KOPT-K1 (cell line): ENCODE measurements at regions not wholly inside any gene's neighbourhood (a gene's known extent, or its start where the extent isn't known, plus 50 kb on each side); places are given as distances from the start of the nearest gene placed in this dataset.

Experiments used
- H3K27ac ChIP-seq: fragments of 200-600 bp; sonication (generic); 2 replicates; pipeline ENCODE4 v1.5.1; 2016; ENCODE audit warnings: antibody characterized with exemption, mild to moderate bottlenecking, low read depth, low read length; ENCODE audit not compliant: poor library complexity, severe bottlenecking
- H3K36me3 ChIP-seq: fragments of 200-600 bp; sonication (generic); 2 replicates; pipeline ENCODE4 v1.5.1; 2017; ENCODE audit warnings: antibody characterized with exemption, mild to moderate bottlenecking, low read length, moderate library complexity; ENCODE audit not compliant: insufficient read depth
- H3K9me3 ChIP-seq: fragments of 200-600 bp; sonication (generic); 2 replicates; pipeline ENCODE4 v1.5.1; 2017; ENCODE audit warnings: antibody characterized with exemption, low read length, mild to moderate bottlenecking; ENCODE audit not compliant: insufficient read depth, poor library complexity, severe bottlenecking

GRCh38 chr12:124463341-124463921 lies 104.0 kb downstream of the NCOR2 start:
- H3K9me3 ChIP-seq, result peaks cover 8% of the 10 kb centered on the region
- no peak overlapping the region for H3K27ac ChIP-seq
- peaks cover 73% of the 10 kb centered on the region for H3K36me3 ChIP-seq

DNA sequence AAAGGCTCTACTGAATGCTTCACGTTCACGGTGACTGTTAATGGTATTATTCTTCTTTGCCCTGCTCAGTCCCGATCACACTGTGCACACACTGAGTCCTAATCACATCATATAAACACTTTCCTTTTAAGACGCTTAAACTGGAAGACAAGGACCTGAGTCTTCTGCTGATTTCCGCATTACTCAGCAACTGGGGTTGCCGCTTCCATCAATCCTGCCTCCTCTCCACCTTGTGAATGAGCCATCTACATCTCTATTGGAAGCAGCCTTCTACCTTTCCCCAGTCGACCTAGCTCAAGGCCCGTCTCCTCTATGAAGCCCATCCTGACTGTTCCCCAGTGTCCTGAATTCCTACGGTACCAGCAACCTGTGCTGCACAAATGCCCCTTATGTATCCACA lies 104.7 kb downstream of the NCOR2 start:
- Histone ChIP-seq H3K9me3 (peaks cover 8% of the 10 kb centered on the region), H3K36me3 (peaks cover 77% of the 10 kb centered on the region), H3K27ac (no peak overlapping the region)

DNA sequence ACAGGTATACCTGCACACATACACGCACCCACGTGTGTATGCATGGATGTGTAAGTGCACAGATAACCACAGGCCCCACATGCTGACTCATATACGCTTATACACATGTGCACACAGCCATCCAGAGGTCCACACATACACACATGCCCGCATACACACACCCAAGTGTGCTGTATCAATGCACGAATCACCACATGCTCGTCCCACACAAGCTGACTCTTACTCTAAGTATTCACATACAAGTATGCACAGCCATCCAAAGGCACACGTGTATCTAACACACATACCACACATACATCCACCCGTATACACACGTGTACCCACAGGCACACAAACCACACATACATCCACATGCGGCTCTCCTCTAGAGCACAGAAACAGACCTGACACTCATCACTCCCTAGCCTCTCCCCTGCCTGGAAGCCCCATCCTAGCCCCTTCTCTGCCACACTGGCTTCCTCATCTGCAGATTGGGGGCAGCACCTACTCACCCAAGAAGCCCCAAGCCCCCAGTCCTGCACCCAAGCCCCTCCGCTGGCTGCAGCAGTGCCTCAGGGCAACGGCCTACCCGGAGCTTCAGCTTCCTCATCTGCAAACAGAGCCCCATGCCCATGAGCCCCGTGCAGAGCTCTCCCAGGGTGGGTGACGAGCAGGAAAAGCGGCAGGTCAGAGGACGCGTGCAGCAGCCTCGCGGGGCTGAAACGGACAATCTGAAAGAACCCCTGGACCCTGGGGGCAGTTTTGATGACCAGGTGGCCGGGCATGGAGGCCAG lies 105.4 kb downstream of the NCOR2 start:
- peaks cover 8% of the 10 kb centered on the region for H3K9me3 ChIP-seq
- H3K27ac ChIP-seq, result no peak overlapping the region
- H3K36me3 ChIP-seq, result peaks cover 77% of the 10 kb centered on the region

DNA sequence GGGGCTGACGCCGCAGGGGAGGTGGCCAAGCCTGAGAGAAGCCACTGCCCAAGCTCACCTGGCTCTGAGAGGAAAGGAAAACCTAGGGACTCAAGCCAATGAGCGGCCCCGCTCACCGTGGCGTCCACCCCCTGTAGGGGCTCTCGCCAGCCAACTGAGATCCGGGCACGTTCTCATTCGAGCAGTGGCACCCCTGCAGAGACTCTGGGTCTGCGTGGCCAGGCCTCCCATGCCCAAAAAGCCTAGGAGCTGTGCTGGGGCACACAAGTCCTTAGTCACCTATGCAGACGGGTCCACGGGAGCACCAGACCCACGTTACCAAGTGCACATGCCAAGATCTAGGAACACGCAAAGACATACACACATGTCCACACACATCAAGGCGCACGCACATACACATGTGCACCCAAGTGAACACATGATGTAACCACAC lies 106.2 kb downstream of the NCOR2 start:
- no peak overlapping the region for H3K27ac ChIP-seq
- peaks cover 79% of the 10 kb centered on the region for H3K36me3 ChIP-seq
- peaks cover 8% of the 10 kb centered on the region for H3K9me3 ChIP-seq

- H3K36me3 ChIP-seq, result peaks cover 82% of the 10 kb centered on the region
- H3K27ac ChIP-seq, result no peak overlapping the region
These were observed 106.6 kb downstream of the NCOR2 start for GRCh38 chr12:124460771-124461170.

DNA sequence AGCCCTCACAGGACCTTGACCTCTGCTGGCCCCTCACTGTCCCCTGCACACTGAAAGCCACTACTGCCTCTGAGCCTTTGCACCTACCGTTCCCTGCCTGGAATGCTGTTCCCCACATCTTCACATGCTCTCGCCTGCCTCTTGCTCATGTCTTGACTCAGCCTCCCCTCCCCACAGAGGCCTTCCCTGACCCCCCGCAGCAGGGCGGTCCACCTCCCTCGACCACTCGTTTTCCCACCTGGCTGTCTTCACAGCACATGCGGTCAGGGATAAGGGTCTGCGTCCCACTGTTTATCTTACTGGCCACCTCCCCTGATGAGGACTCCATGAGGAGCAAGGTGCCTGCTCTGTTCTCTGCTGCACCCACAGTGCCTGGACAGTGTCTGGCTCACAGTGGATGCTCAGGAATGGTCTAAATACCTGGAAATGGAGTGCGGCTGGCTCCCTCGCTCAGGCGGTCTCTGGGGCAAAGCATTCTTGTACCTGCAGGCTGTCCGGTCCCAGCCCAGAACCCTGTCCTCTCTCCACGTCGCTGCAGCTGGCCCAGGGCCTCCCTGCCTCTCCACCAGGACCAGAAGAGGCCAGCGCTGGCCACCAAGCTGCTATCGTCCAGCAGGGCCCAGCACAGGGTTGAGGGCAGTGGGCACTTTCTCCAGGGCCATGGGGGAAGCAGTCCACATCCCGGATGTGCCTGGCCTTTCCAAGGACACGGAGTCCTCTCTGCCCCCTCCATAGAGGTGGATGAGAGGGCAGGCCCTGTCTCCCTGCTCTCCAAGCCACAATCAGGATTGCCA lies 107.4 kb downstream of the NCOR2 start:
- H3K36me3 ChIP-seq, result peaks cover 82% of the 10 kb centered on the region
- peaks cover 5% of the 10 kb centered on the region for H3K9me3 ChIP-seq
- H3K27ac ChIP-seq, result no peak overlapping the region

More at GRCh38 chr12:124460771-124461170, 106.6 kb downstream of the NCOR2 start:
- H3K9me3 ChIP-seq, result peaks cover 8% of the 10 kb centered on the region

DNA sequence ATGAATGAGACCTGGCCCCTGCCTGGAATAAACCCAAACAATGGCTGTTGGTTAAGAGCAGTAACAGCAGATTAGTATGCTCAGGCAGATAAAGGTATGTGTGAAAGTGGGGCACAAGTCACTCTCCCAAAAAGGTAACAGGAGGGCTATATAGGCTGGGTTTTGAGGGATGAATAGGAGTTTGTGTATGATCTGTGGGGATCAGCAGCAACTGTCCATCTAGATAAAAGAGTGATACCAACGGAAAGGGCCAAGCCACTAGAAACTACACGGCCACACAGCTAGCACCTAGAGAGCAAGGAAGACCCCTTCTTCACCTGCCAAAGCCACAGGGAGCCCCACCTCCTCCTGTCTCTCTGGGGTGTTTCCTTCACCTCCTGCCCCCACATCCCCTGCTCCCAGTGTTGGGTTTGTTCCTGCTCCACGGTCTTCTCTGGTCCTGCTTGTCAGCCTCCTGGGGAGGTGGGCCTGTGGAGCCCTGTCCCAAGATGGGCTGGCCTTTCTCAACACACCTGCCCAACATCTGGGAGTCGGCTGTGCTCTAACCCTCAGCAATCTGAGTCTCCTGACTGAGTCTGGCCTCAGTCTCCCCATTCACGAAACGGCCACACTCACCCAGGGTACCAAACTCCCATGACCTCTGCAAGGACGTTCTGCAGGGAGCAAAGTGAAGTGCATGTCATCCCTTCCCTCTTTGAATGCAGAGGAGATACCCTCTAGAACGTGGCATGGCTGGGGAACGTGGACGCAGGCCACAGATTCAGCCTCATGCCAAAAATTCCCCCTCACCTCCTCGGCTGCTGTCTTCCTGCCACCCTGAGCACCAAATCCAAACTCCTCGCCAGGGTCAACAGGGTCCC lies 108.2 kb downstream of the NCOR2 start:
- H3K9me3 ChIP-seq, result no peaks in the 10 kb centered on the region
- peaks cover 77% of the 10 kb centered on the region for H3K36me3 ChIP-seq
- no peak overlapping the region for H3K27ac ChIP-seq

DNA sequence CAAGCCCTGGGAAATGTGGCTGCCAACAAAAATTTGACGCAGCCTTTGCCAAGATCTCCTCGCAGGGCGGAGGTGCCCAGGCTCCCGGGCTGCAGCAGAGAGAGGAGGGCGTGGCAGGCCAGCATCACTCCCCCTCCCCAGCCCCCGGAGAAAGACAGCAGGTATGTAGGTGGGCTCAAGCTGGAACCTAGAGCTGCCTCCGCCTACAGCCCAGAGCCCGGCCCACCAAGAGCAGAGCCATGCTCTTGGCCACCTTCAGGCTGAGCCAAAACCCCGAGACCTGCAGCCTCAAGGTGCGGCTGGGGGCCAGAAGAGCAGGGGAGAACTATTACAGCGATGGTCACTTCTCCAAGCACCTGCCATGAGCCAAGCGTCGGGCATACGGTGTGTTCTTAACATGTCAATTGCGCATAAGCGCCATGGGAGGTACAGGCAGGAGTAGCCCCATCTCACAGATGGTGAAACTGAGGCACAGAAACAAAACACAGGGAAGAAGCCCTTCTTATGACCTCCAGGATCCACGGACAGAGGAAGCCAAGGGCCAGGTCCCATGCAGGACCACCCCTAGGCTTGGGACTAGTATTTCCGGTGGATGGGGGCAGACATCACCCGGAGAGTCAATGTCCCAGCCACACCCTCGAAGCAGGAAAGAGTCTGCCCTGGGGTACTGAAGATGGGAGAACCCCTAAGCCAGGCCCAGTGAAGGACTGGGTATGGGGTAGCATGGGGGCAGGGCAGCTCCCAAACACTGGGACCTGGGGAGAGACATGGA lies 109.0 kb downstream of the NCOR2 start:
- H3K9me3 ChIP-seq, result no peaks in the 10 kb centered on the region
- no peak overlapping the region for H3K27ac ChIP-seq
- peaks cover 69% of the 10 kb centered on the region for H3K36me3 ChIP-seq

DNA sequence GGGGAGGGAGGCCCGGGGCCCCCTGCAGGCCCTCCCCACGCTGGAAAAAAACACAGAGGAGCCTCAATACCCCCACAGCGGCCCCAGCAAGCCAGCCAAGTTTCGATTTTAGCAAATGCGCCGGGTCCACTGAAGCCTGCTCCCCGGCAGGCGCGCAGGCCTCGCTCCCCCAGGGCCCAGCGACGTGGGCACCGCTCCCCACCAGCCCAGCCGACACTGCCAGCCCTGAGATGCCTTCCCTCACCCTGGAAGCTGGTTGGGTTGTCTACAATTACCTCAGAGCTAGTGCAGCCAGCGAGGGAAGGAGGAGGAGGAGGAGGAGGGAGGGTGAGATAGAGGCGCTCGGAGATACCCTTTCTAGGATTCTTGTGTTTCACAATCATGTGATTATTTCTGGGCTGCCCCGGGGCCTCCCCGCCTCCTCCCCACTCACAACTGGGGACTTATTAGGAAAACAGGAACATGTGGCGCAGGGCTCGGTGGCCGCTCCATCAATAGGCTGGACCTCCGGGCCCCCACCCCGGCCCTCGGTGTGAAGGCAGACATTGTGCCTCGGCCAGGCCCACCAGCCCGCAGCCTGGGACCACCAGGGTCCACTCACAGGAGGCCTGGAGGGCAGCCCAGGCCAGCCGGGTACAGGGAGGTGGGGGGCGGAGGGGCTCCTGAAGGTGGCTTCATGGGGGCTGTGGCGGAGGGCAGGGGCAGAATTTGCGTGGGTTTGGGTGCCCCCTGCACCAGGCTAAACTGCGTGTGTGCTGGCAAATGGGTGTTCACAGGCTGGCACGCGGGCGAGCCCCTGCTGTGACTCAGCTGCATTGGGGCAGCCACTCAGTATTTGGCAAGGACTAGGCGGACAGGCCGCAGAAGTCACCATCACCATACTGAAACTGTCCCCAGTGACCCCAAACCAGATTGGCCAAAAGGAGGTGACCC lies 109.9 kb downstream of the NCOR2 start:
- peak overlapping the region; percentile 59 for H3K27ac ChIP-seq
- peaks cover 60% of the 10 kb centered on the region for H3K36me3 ChIP-seq
- no peaks in the 10 kb centered on the region for H3K9me3 ChIP-seq

- peak overlapping the region; percentile 59 for H3K27ac ChIP-seq
- H3K36me3 ChIP-seq, result peaks cover 52% of the 10 kb centered on the region
- no peaks in the 10 kb centered on the region for H3K9me3 ChIP-seq
These were observed 110.7 kb downstream of the NCOR2 start for GRCh38 chr12:124456652-124457152.

- H3K36me3 ChIP-seq, result peaks cover 46% of the 10 kb centered on the region
- peak overlapping the region; percentile 20 for H3K27ac ChIP-seq
- no peaks in the 10 kb centered on the region for H3K9me3 ChIP-seq
These were observed 111.2 kb downstream of the NCOR2 start for GRCh38 chr12:124456133-124456651.

DNA sequence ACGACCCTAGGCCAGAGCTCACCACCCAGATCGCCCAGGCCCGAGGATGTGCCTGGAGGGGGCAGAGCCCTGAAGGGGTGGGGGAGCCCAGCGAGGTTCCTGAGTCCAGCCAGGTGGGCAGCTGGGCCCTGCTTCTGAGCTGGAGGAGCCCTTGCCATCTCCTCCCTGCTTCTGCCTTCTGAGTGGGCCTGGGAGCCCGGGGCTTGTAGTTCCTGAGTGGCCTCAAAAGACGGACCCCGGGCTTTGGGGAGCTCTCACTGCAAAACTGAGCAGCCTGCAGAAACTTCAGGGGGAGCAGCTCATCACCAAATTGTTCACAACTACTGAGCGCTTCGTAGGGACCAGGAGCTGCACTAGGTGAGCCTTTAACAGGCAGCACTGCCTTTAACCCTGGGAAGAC lies 112.1 kb downstream of the NCOR2 start:
- Histone ChIP-seq H3K27ac (no peak overlapping the region), H3K36me3 (peaks cover 48% of the 10 kb centered on the region), H3K9me3 (no peaks in the 10 kb centered on the region)

DNA sequence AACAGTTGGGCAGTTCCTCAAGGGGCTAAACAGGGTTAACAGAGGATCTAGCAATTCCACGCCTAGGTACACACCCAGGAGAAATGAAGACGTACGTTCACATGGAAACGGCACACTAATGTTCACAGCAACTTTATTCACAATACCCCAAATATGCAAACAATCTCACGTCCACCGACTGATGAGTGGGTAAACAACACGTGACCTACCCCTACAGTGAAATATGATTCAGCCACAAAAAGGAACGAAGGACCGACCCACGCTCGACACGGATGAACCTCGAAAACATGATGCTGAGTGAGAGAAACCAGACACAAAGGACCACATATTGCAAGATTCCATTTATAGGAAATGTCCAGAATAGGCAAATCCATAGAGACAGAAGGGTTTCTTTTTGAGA lies 112.7 kb downstream of the NCOR2 start:
- Histone ChIP-seq H3K36me3 (peaks cover 46% of the 10 kb centered on the region), H3K9me3 (no peaks in the 10 kb centered on the region), H3K27ac (no peak overlapping the region)
